H9 (cell line): ENCODE measurements at regions not wholly inside any gene's neighbourhood (a gene's known extent, or its start where the extent isn't known, plus 50 kb on each side); places are given as distances from the start of the nearest gene placed in this dataset.

Source experiments
- DNase-seq: peaks from one replicate; pipeline ENCODE4 v3.0.0-alpha.2; 2017
- H2AFZ ChIP-seq: one replicate; pipeline ENCODE4 v1.6.1; 2013; ENCODE audit warnings: mild to moderate bottlenecking, low read length, control low read depth, moderate library complexity
- H2AK5ac ChIP-seq: 2 replicates; pipeline ENCODE4 v1.6.1; 2013; ENCODE audit warnings: low read length, control low read depth, mixed read lengths; ENCODE audit not compliant: insufficient read length
- H2BK120ac ChIP-seq: one replicate; pipeline ENCODE4 v1.6.1; 2013; ENCODE audit warnings: low read depth, mild to moderate bottlenecking, low read length, control low read depth, inconsistent platforms; ENCODE audit not compliant: poor library complexity, severe bottlenecking
- H2BK12ac ChIP-seq: 2 replicates; pipeline ENCODE4 v1.6.1; 2013; ENCODE audit warnings: low read length, control low read depth, mixed read lengths, low read depth; ENCODE audit not compliant: insufficient read length
- H2BK15ac ChIP-seq: 2 replicates; pipeline ENCODE4 v1.6.1; 2013; ENCODE audit warnings: low read depth, low read length, control low read depth
- H2BK20ac ChIP-seq: one replicate; pipeline ENCODE4 v1.6.1; 2013; ENCODE audit warnings: low read depth, mild to moderate bottlenecking, low read length, control low read depth, inconsistent platforms; ENCODE audit not compliant: poor library complexity, severe bottlenecking
- H2BK5ac ChIP-seq: 2 replicates; pipeline ENCODE4 v1.6.1; 2013; ENCODE audit warnings: low read length, control low read depth, mixed read lengths; ENCODE audit not compliant: insufficient read length
- H3K14ac ChIP-seq: 2 replicates; pipeline ENCODE4 v1.6.1; 2013; ENCODE audit warnings: low read length, control low read depth; ENCODE audit not compliant: insufficient read depth
- H3K18ac ChIP-seq: 2 replicates; pipeline ENCODE4 v1.6.1; 2013; ENCODE audit warnings: low read depth, mild to moderate bottlenecking, mixed read lengths, low read length, control low read depth; ENCODE audit not compliant: insufficient read length
- H3K23ac ChIP-seq: 2 replicates; pipeline ENCODE4 v1.6.1; 2013; ENCODE audit warnings: low read length, control low read depth, mixed read lengths, low read depth; ENCODE audit not compliant: insufficient read length
- H3K23me2 ChIP-seq: 2 replicates; pipeline ENCODE4 v1.6.1; 2013; ENCODE audit warnings: low read depth, mild to moderate bottlenecking, mixed read lengths, low read length, control low read depth; ENCODE audit not compliant: insufficient read length, poor library complexity, severe bottlenecking
- H3K27ac ChIP-seq: 2 replicates; pipeline ENCODE4 v1.5.1; 2013; ENCODE audit warnings: low read length, control low read depth, mixed read lengths, low read depth; ENCODE audit not compliant: insufficient read length
- H3K27me3 ChIP-seq: 2 replicates; pipeline ENCODE4 v1.6.1; 2013; ENCODE audit warnings: low read length, control low read depth, inconsistent platforms; ENCODE audit not compliant: insufficient read depth
- H3K4ac ChIP-seq: 2 replicates; pipeline ENCODE4 v1.6.1; 2013; ENCODE audit warnings: low read depth, mild to moderate bottlenecking, control low read depth, inconsistent platforms, low read length, moderate library complexity
- H3K4me1 ChIP-seq: 2 replicates; pipeline ENCODE4 v1.6.1; 2013; ENCODE audit warnings: low read length, control low read depth, inconsistent platforms; ENCODE audit not compliant: insufficient read depth
- H3K4me2 ChIP-seq: 2 replicates; pipeline ENCODE4 v1.6.1; 2013; ENCODE audit warnings: low read length, control low read depth, mixed read lengths; ENCODE audit not compliant: insufficient read length, insufficient read depth
- H3K56ac ChIP-seq: 2 replicates; pipeline ENCODE4 v1.6.1; 2013; ENCODE audit warnings: low read depth, mild to moderate bottlenecking, mixed read lengths, low read length, control low read depth; ENCODE audit not compliant: insufficient read length
- H3K79me1 ChIP-seq: 2 replicates; pipeline ENCODE4 v1.6.1; 2013; ENCODE audit warnings: low read depth, mild to moderate bottlenecking, moderate library complexity, low read length, control low read depth, inconsistent platforms; ENCODE audit not compliant: insufficient read depth, poor library complexity, severe bottlenecking
- H3K79me2 ChIP-seq: 2 replicates; pipeline ENCODE4 v1.6.1; 2013; ENCODE audit warnings: low read length, control low read depth, inconsistent platforms; ENCODE audit not compliant: insufficient read depth
- H3K9ac ChIP-seq: 2 replicates; pipeline ENCODE4 v1.6.1; 2013; ENCODE audit warnings: low read length, control low read depth, mixed read lengths; ENCODE audit not compliant: insufficient read length; ENCODE audit errors: extremely low read depth
- H3K9me3 ChIP-seq: one replicate; pipeline ENCODE4 v1.6.1; 2013; ENCODE audit warnings: low read depth, low read length, inconsistent platforms; ENCODE audit not compliant: control insufficient read depth
- H3T11ph ChIP-seq: one replicate; pipeline ENCODE4 v1.6.1; 2013; ENCODE audit warnings: mild to moderate bottlenecking, low read length, control low read depth, inconsistent platforms
- H4K20me1 ChIP-seq: one replicate; pipeline ENCODE4 v1.6.1; 2013; ENCODE audit not compliant: control insufficient read depth, insufficient read length, insufficient read depth
- H4K5ac ChIP-seq: 2 replicates; pipeline ENCODE4 v1.6.1; 2013; ENCODE audit warnings: low read depth, mild to moderate bottlenecking, mixed read lengths, low read length, control low read depth; ENCODE audit not compliant: insufficient read length
- H4K8ac ChIP-seq: replicated peaks from 2 replicates; pipeline ENCODE4 v1.6.1; 2013; ENCODE audit warnings: low read length, control low read depth, mixed read lengths, low read depth; ENCODE audit not compliant: insufficient read length
- H4K91ac ChIP-seq: 2 replicates; pipeline ENCODE4 v1.6.1; 2013; ENCODE audit warnings: low read depth, mild to moderate bottlenecking, moderate library complexity, mixed read lengths, low read length, control low read depth; ENCODE audit not compliant: insufficient read length
- H3K27ac Mint-ChIP-seq, 3 experiments: 2 replicates in 2 of 3; 3 replicates in 1 of 3; pipeline ENCODE4 v1.8.0; 2020 to 2021; ENCODE audit warnings: mixed read lengths in 3 of 3, mild to moderate bottlenecking in 1 of 3, moderate library complexity in 1 of 3
- H3K27me3 Mint-ChIP-seq: 2 replicates; pipeline ENCODE4 v1.8.0; 2021; ENCODE audit warnings: low read depth, mild to moderate bottlenecking, moderate library complexity, mixed read lengths
- H3K36me3 Mint-ChIP-seq, 3 experiments: 2 replicates in 2 of 3; 3 replicates in 1 of 3; pipeline ENCODE4 v1.8.0; 2020 to 2021; ENCODE audit warnings: low read depth in 3 of 3, mixed read lengths in 3 of 3; ENCODE audit not compliant: insufficient read depth in 1 of 3
- H3K4me1 Mint-ChIP-seq, 2 experiments: 2 replicates each; pipeline ENCODE4 v1.8.0; 2020; ENCODE audit warnings: mixed read lengths in 2 of 2
- H3K4me3 Mint-ChIP-seq, 2 experiments: 2 replicates in 1 of 2; 3 replicates in 1 of 2; pipeline ENCODE4 v1.8.0; 2020 to 2021; ENCODE audit warnings: mild to moderate bottlenecking in 2 of 2, mixed read lengths in 2 of 2, moderate library complexity in 1 of 2
- H3K9me3 Mint-ChIP-seq, 2 experiments: 2 replicates in 1 of 2; 3 replicates in 1 of 2; pipeline ENCODE4 v1.8.0; 2020; ENCODE audit warnings: mild to moderate bottlenecking in 2 of 2, mixed read lengths in 2 of 2, moderate library complexity in 1 of 2
- TF ChIP-seq, protein P1 (sequence below): fragments of 200-600 bp; sonication (generic); conservative IDR thresholded peaks from 3 replicates; pipeline ENCODE4 v1.8.0; 2021; ENCODE audit warnings: antibody characterized with exemption, mild to moderate bottlenecking

- Histone ChIP-seq H2BK15ac (no peak overlapping the region), H2BK120ac (no peak overlapping the region)
These were observed 195.2 kb downstream of the MRPL39 start for GRCh38 chr21:25412100-25412499.

More at GRCh38 chr21:25412100-25412499, 195.2 kb downstream of the MRPL39 start:
- H4K20me1 ChIP-seq = no peaks in the 10 kb centered on the region
- H3K79me1 ChIP-seq = no peaks in the 10 kb centered on the region
- H3K56ac ChIP-seq = no peak overlapping the region
- TF ChIP-seq, protein P1, sequence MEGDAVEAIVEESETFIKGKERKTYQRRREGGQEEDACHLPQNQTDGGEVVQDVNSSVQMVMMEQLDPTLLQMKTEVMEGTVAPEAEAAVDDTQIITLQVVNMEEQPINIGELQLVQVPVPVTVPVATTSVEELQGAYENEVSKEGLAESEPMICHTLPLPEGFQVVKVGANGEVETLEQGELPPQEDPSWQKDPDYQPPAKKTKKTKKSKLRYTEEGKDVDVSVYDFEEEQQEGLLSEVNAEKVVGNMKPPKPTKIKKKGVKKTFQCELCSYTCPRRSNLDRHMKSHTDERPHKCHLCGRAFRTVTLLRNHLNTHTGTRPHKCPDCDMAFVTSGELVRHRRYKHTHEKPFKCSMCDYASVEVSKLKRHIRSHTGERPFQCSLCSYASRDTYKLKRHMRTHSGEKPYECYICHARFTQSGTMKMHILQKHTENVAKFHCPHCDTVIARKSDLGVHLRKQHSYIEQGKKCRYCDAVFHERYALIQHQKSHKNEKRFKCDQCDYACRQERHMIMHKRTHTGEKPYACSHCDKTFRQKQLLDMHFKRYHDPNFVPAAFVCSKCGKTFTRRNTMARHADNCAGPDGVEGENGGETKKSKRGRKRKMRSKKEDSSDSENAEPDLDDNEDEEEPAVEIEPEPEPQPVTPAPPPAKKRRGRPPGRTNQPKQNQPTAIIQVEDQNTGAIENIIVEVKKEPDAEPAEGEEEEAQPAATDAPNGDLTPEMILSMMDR = no peak
- H3K27me3 Mint-ChIP-seq = peaks cover 2% of the 10 kb centered on the region; the same call in 1 of the 2 replicates
- H3K27me3 ChIP-seq = no peaks in the 10 kb centered on the region
- H3K27ac Mint-ChIP-seq = no peak overlapping the region
- H3K9ac ChIP-seq = no peak overlapping the region
- no peak overlapping the region for H2BK12ac ChIP-seq
- no peaks in the 10 kb centered on the region for H3K4me1 ChIP-seq
- 0 out of 5 replicates have a peak, but pooled peaks cover 0 to 1% of the 10 kb centered on the region in 2 experiments for H3K9me3 Mint-ChIP-seq
- H4K8ac ChIP-seq = no peak overlapping the region
- no peak overlapping the region for H2BK20ac ChIP-seq
- DNase-seq = no peak
- H4K91ac ChIP-seq = no peak overlapping the region
- no peaks in the 10 kb centered on the region for H3K4me1 Mint-ChIP-seq
- H3K27ac ChIP-seq = no peak overlapping the region
- H2AK5ac ChIP-seq = no peak overlapping the region
- H3T11ph ChIP-seq = no peak overlapping the region
- H3K18ac ChIP-seq = no peak overlapping the region
- no peak overlapping the region for H2BK5ac ChIP-seq
- no peak overlapping the region for H4K5ac ChIP-seq
- no peak overlapping the region for H2AFZ ChIP-seq
- no peak overlapping the region for H3K4me2 ChIP-seq
- no peaks in the 10 kb centered on the region for H3K79me2 ChIP-seq
- no peaks in the 10 kb centered on the region for H3K36me3 Mint-ChIP-seq
- H3K4ac ChIP-seq = no peak overlapping the region
- H3K9me3 ChIP-seq = no peaks in the 10 kb centered on the region
- H3K23ac ChIP-seq = no peak overlapping the region
- no peaks in the 10 kb centered on the region for H3K23me2 ChIP-seq
- no peak overlapping the region for H3K14ac ChIP-seq
- H3K4me3 Mint-ChIP-seq = no peak overlapping the region
